Thymus (tissue), 11 donors: ENCODE measurements at regions not wholly inside any gene's neighbourhood (a gene's known extent, or its start where the extent isn't known, plus 50 kb on each side); places are given as distances from the start of the nearest gene placed in this dataset.
"Not testable (repeated sequence)": the region's sequence is repeated elsewhere in the genome, so short reads cannot be mapped to it uniquely, and the experiment has no call there.

Source experiments
- DNase-seq, 9 donors: peaks; one replicate each; pipeline ENCODE4 v3.0.0-alpha.2; 2013; ENCODE audit warnings: low spot score in 9 of 9, low read depth in 6 of 9, missing footprints in 1 of 9
- H3K27ac ChIP-seq, 2 donors: one replicate each; pipeline ENCODE4 v1.5.1; 2013; ENCODE audit warnings: control low read depth in 1 of 2, low read depth in 1 of 2, low read length in 1 of 2, mild to moderate bottlenecking in 1 of 2, moderate library complexity in 1 of 2
- H3K27me3 ChIP-seq, 2 donors: one replicate each; pipeline ENCODE4 v1.5.1; 2013; ENCODE audit warnings: low read length in 1 of 2; ENCODE audit not compliant: control insufficient read depth in 2 of 2, insufficient read depth in 1 of 2
- H3K36me3 ChIP-seq, 2 donors: one replicate each; pipeline ENCODE4 v1.5.1; 2013; ENCODE audit warnings: low read length in 1 of 2, mild to moderate bottlenecking in 1 of 2, moderate library complexity in 1 of 2; ENCODE audit not compliant: control insufficient read depth in 2 of 2, insufficient read depth in 2 of 2
- H3K4me1 ChIP-seq, 2 donors: one replicate each; pipeline ENCODE4 v1.5.1; 2013; ENCODE audit warnings: low read length in 2 of 2; ENCODE audit not compliant: control insufficient read depth in 2 of 2, insufficient read depth in 2 of 2
- H3K4me3 ChIP-seq, 2 donors: one replicate each; pipeline ENCODE4 v1.5.1; 2013; ENCODE audit warnings: low read length in 2 of 2, control low read depth in 1 of 2, mild to moderate bottlenecking in 1 of 2
- H3K9me3 ChIP-seq, 2 donors: one replicate each; pipeline ENCODE4 v1.5.1; 2013; ENCODE audit warnings: low read length in 1 of 2, mild to moderate bottlenecking in 1 of 2; ENCODE audit not compliant: control insufficient read depth in 2 of 2, insufficient read depth in 1 of 2
- WGBS: extraction: QIAGEN DNeasy Blood & Tissue Kit; methylation state at CpG from one replicate; pipeline ENCODE4 v1.1.7; 2013; 5-methylcytosine and 5-hydroxymethylcytosine counted together
- donor health status: healthy.

DNA sequence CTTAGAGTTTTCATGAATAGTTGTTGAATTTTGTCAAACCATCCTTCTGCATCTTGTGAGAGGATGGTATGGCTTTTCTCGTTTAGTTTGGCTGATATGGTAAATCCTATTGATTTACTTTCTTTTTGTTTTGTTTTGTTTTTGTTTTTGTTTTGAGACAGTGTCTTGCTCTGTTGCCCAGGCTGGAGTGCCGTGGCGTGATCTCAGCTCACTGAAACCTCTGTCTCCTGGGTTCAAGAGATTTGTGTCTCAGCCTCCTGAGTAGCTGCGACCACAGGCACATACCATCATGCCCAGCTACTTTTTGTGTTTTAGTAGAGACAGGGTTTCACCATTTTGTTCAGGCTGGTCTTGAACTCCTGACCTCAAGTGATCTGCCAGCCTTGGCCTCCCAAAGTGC lies 101.3 kb upstream of the HAO2 start:
- not testable (repeated sequence) for H3K27me3 ChIP-seq, DNase-seq, H3K27ac ChIP-seq, H3K4me3 ChIP-seq, H3K36me3 ChIP-seq, H3K4me1 ChIP-seq, H3K9me3 ChIP-seq
- 97% methylated on average over 4 of the region's 4 CpGs for WGBS

DNA sequence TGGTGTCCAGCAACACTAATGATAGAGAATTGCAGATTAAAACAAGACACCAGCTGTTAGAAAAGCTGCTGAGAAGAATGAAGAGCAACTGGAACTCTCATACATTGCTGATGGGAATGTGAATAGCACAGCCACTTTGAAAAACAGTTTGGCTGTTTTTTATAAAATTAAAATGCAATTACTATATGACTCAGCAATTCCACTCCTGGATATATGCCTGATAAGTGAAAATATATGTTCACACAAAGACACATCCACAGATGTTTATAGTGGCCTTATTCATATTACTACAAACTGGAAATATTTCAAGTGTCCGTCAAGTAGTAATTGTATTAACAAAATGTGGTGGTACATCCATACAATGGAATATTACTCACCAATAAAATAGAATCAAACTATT lies 99.7 kb upstream of the HAO2 start:
- Histone ChIP-seq H3K9me3 (no peaks in the 10 kb centered on the region), H3K27ac (no peak overlapping the region), H3K4me1 (no peaks in the 10 kb centered on the region), H3K36me3 (no peaks in the 10 kb centered on the region), H3K27me3 (no peaks in the 10 kb centered on the region), H3K4me3 (no peak overlapping the region)
- 100% methylated on average over 1 of the region's 1 CpG for WGBS
- no peak for DNase-seq

DNA sequence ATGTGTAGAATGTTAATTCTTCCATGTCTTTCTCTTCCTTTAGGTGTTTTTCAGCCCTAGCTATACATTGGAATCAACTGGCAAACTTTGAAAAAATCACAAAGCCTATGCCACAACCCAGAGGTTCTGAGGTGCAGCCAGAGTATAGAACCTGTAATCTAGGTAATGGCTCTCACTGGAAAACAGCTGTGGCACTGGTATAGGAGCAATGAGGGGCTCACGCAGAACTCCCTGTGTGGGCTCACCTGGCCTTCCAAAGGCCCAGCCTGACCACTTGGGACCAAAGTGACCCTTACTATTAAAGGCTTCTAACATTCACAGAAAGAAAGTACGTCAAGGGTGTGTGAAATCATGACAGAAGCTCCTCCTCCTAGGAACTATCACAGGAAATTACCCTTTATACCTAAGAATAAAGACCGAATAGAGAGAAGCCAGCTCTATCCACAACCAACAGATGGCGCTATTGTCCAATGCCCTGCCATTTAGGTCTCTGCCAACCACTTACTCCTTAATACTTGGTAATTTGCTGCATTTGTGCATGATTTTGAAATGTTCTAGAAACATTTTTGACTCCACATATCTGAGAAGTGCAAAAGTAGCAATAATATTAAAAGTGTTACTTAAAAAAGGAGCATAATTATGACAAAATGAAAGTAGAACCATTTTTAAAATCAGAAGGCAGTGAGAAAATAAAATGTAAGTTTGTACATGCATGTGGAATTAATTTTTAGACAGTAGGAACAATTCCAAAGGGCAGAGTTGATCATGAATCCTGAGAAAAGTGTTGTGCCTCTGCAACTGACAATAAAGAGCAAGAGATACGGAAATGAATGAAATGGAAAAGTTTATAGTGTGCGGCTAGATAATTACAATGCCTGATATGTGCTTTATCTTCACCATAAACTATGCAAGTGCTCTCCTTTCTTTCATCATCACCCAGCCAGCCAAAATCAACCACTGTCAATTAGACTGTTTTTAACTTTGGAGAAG lies 93.1 kb upstream of the HAO2 start:
- no peaks in the 10 kb centered on the region for H3K9me3 ChIP-seq
- no peak overlapping the region for H3K4me3 ChIP-seq
- WGBS: 54% methylated on average over 6 of the region's 6 CpGs
- peaks cover 0 to 2% of the 10 kb centered on the region in 2 donors for H3K27me3 ChIP-seq
- DNase-seq: peak in 7 of 9 donors; percentile 13 to 61 (median 30)
- no peak overlapping the region for H3K27ac ChIP-seq
- no peaks in the 10 kb centered on the region for H3K36me3 ChIP-seq
- H3K4me1 ChIP-seq: no peaks in the 10 kb centered on the region

DNA sequence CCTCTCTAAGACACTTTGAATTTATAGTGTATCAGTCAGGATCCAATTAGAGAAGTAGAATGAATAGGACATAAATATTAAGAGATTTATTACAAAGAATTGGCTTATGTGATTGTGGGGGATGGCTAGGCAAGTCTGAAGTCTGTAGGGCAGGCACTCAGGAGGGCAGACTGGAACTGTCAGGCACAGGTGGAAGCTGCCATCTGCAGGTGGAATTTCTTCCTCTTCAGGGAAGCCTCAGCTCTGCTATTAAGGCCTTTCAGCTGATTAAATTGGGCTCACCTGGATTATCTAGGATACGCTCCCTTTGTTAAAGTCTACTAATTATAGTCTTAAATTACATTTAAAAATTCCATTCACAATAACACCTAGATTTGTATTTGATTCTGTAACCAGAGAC lies 92.0 kb upstream of the HAO2 start:
- H3K27ac ChIP-seq: no peak overlapping the region
- 93% methylated on average over 1 of the region's 1 CpG for WGBS
- H3K27me3 ChIP-seq: peaks cover 0 to 2% of the 10 kb centered on the region in 2 donors
- H3K9me3 ChIP-seq: no peaks in the 10 kb centered on the region
- no peak overlapping the region for H3K4me3 ChIP-seq
- no peaks in the 10 kb centered on the region for H3K4me1 ChIP-seq
- H3K36me3 ChIP-seq: no peaks in the 10 kb centered on the region
- no peak for DNase-seq

DNA sequence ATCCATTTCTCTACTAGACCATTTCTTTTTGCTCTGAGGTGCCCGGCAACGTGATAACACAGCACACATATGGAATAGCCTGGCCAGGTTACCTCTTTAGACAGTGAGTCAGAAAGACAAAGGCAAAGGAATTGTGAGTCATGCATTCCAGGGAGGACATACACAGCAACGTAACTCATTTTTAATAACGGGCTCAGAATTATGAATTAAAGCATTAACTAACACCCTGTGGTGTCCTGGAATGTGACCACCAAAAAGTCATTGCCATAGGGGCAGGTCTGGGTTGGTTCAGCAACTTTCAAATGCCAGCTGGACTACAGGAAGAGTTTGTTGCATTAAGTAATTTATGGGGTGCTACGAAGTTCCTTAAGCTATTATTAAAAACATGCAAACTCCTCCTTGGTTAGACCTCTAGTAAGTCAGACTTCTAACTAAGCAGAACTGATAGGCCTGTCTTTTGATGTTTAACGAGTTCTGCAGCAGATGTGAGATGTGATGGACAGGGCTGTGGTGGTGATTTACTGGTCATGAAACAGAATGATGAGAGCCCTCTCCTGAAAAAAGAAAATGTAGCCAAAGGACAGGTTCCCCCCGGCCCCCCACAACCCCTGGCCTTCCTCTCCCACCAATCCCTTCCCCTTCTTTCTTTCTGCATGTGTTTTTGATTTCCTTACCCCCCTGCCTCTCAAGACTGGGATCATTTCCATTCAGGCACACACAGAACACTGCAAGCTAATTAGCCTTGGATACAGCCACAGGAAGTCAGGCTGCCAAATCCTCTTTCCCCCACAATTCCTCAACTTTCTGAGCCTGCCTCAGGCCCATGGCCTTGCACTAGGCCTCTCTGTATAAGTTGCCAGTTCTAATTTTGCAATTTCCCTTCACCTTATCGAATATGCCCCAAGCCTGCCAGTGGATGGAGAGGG lies 88.9 kb upstream of the HAO2 start:
- Histone ChIP-seq H3K27ac (no peak overlapping the region), H3K27me3 (peaks cover 0 to 2% of the 10 kb centered on the region in 2 donors), H3K9me3 (no peaks in the 10 kb centered on the region), H3K4me3 (no peak overlapping the region), H3K4me1 (no peaks in the 10 kb centered on the region), H3K36me3 (no peaks in the 10 kb centered on the region)
- WGBS: 85% methylated on average over 8 of the region's 8 CpGs
- no peak for DNase-seq

DNA sequence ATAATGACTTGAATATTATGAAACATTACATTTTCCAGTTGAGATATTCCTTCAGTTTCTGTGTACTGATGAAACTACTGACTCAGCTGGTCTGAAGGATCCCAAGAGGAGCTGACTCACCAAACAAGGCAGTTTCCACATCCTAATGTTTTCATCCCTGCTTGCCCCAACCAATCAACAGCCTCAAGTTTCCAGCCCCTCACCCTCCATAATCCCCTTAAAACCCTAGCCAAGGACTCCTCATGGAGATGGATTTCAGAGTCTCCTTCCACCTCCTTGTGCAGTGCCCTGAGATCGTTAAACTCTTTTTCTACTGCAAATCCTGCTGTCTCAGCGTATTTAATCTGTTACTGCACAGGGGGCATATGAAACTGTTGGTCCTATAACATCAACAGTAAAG lies 83.1 kb upstream of the HAO2 start:
- Histone ChIP-seq H3K4me3 (no peak overlapping the region), H3K9me3 (no peaks in the 10 kb centered on the region), H3K27ac (no peak overlapping the region), H3K4me1 (no peaks in the 10 kb centered on the region), H3K27me3 (no peaks in the 10 kb centered on the region), H3K36me3 (no peaks in the 10 kb centered on the region)
- DNase-seq: no peak
- WGBS: 90% methylated on average over 2 of the region's 2 CpGs

DNA sequence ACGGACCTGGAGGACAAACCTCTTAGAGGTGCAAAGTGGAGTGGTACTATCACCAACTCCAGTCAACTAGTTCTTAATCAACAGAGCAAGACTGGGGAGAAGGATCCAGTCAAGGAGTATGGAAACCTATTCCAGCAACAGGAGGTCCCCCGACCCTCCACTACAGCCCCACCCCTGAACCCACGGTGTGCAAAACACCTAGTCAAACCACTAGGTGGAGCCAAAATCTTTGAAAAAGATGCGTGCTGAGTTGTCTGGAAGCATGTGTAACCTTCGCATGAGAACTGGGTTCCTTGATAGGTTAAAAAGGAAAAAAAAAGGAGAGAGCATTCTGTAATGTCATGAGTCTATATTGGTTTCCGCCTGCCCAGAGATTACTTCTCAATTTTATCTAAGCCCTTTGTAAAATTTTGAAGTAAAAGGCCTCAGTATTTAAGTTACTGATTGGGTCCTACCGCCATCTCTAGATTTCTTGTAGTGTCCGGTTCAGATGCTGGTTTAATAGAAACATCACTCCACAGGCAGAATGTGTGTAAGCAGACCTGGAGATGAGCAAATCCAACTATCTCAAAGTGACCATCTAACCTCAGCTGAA lies 81.9 kb upstream of the HAO2 start:
- no peaks in the 10 kb centered on the region for H3K27me3 ChIP-seq
- WGBS: 51% methylated on average over 8 of the region's 8 CpGs
- no peak overlapping the region for H3K27ac ChIP-seq
- no peaks in the 10 kb centered on the region for H3K9me3 ChIP-seq
- peak in 6 of 9 donors; percentile 8 to 58 (median 18) for DNase-seq
- no peaks in the 10 kb centered on the region for H3K4me1 ChIP-seq
- H3K4me3 ChIP-seq: no peak overlapping the region
- no peaks in the 10 kb centered on the region for H3K36me3 ChIP-seq

DNA sequence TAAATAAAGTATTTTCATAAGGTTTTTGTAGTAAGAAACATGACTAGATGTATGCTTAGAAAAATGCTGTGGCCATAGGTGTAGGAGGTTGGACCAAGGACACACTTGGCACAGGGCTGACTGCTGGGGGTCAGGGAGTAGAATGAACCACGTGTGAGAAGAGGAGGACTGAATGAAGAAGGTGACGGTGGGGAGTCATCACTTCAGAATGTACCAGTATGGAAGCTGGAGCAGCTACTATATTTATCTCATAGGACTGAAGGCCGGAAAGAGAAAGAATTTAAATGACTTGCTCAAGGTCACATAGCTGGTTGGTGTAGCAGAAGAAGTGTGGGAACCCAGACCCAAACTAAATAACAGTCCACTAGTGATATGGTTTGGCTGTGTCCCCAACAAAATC lies 79.8 kb upstream of the HAO2 start:
- Histone ChIP-seq H3K36me3 (no peaks in the 10 kb centered on the region), H3K27me3 (no peaks in the 10 kb centered on the region), H3K27ac (no peak overlapping the region), H3K9me3 (no peaks in the 10 kb centered on the region), H3K4me3 (no peak overlapping the region), H3K4me1 (no peaks in the 10 kb centered on the region)
- DNase-seq: no peak
- 89% methylated on average over 3 of the region's 3 CpGs for WGBS
